Common myeloid progenitor, CD34-positive (primary cell): ENCODE measurements at regions not wholly inside any gene's neighbourhood (a gene's known extent, or its start where the extent isn't known, plus 50 kb on each side); places are given as distances from the start of the nearest gene placed in this dataset.

Experiments used
- CTCF ChIA-PET: fragments of 350-600 bp; sonication (Branson Sonifier 250); formaldehyde crosslinking; loops from one replicate; lab custom pipeline; 2021; ENCODE audit warnings: antibody characterized with exemption; lab: Charles Lee
- POLR2A ChIA-PET: fragments of 350-600 bp; sonication (Branson Sonifier 250); formaldehyde crosslinking; loops from one replicate; lab custom pipeline; 2021; ENCODE audit warnings: antibody characterized with exemption; lab: Charles Lee
- DNase-seq, 3 donors: peaks; one replicate each; pipeline versions ENCODE4 v3.0.0 to v3.0.0-alpha.2; 2013
- H3K27ac ChIP-seq, 2 experiments: 1 replicate in 1 of 2; 2 replicates in 1 of 2; pipeline ENCODE4 v1.7.0; 2013; ENCODE audit warnings: inconsistent platforms in 2 of 2, low read length in 2 of 2, mild to moderate bottlenecking in 2 of 2, low read depth in 1 of 2, moderate library complexity in 1 of 2; ENCODE audit not compliant: severe bottlenecking in 2 of 2, insufficient read depth in 1 of 2, poor library complexity in 1 of 2
- H3K27me3 ChIP-seq, 5 experiments: replicated peaks in 2 of 5; 1 replicate in 3 of 5; 2 replicates in 2 of 5; pipeline versions ENCODE4 v1.6.1 to v1.7.0; 2013; ENCODE audit warnings: low read length in 4 of 5, mild to moderate bottlenecking in 2 of 5, moderate library complexity in 2 of 5, inconsistent platforms in 1 of 5; ENCODE audit not compliant: insufficient read depth in 5 of 5, control insufficient read depth in 4 of 5
- H3K36me3 ChIP-seq, 4 experiments: 1 replicate in 2 of 4; 2 replicates in 2 of 4; pipeline versions ENCODE4 v1.6.1 to v1.7.0; 2013; ENCODE audit warnings: low read length in 3 of 4, control low read depth in 1 of 4, mild to moderate bottlenecking in 1 of 4; ENCODE audit not compliant: control insufficient read depth in 4 of 4, insufficient read depth in 4 of 4
- H3K4me1 ChIP-seq, 4 experiments: 1 replicate in 3 of 4; 2 replicates in 1 of 4; pipeline versions ENCODE4 v1.6.1 to v1.7.1; 2013; ENCODE audit warnings: low read length in 3 of 4, mild to moderate bottlenecking in 3 of 4, control low read depth in 1 of 4, inconsistent platforms in 1 of 4, moderate library complexity in 1 of 4; ENCODE audit not compliant: control insufficient read depth in 4 of 4, insufficient read depth in 4 of 4; ENCODE audit errors: control extremely low read depth in 1 of 4
- H3K4me3 ChIP-seq, 7 experiments: 1 replicate in 4 of 7; 2 replicates in 3 of 7; pipeline versions ENCODE4 v1.5.1 to v1.7.0; 2013; ENCODE audit warnings: mild to moderate bottlenecking in 7 of 7, low read length in 6 of 7, moderate library complexity in 6 of 7, inconsistent platforms in 2 of 7, low read depth in 2 of 7, control low read depth in 1 of 7; ENCODE audit not compliant: insufficient read depth in 4 of 7, control insufficient read depth in 1 of 7; ENCODE audit errors: extremely low read depth in 1 of 7
- H3K9me3 ChIP-seq, 5 experiments: 1 replicate in 4 of 5; 2 replicates in 1 of 5; pipeline versions ENCODE4 v1.6.1 to v1.7.1; 2013; ENCODE audit warnings: low read length in 4 of 5, mild to moderate bottlenecking in 2 of 5, inconsistent platforms in 1 of 5, low read depth in 1 of 5, moderate library complexity in 1 of 5; ENCODE audit not compliant: control insufficient read depth in 4 of 5, insufficient read depth in 2 of 5; ENCODE audit errors: control extremely low read depth in 1 of 5
- WGBS: methylation state at CpG from one replicate; pipeline ENCODE4 v1.1.5; 2013; ENCODE audit not compliant: insufficient coverage; 5-methylcytosine and 5-hydroxymethylcytosine counted together

DNA sequence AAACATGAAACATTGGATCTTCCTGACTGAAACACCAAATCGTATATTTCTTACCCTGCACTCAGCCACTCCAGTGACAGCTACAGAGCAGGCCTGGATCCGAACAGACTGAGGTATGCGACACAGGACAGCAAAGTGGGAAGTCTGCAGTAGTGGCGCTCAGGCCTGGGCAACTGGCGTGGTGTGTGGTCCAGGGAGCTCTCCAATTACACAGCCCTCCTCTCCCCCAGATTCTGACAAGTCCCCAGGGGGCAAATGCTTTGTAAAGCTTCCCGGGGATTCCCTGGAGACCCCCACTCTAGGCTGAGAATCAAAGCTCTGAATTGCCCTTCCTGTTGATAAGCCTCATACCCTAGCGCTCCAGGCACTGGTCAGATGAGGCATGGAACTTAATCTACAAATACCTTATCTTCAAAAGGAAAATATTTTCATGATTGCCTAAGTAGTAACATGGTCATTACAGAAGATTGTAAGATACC, 104.8 kb upstream of the ERCC6L2 start:
- DNase-seq = no peak
- no peak overlapping the region for H3K4me3 ChIP-seq
- H3K36me3 ChIP-seq = no peaks in the 10 kb centered on the region
- POLR2A ChIA-PET = no interaction called here
- no peaks in the 10 kb centered on the region for H3K9me3 ChIP-seq
- H3K4me1 ChIP-seq = peaks cover 0 to 10% (median 2%) of the 10 kb centered on the region in 4 experiments
- 40% methylated on average over 2 of the region's 7 CpGs for WGBS
- CTCF ChIA-PET = no interaction called here
- H3K27ac ChIP-seq = no peak overlapping the region
- H3K27me3 ChIP-seq = peaks cover 3 to 70% (median 33%) of the 10 kb centered on the region in 5 experiments

DNA sequence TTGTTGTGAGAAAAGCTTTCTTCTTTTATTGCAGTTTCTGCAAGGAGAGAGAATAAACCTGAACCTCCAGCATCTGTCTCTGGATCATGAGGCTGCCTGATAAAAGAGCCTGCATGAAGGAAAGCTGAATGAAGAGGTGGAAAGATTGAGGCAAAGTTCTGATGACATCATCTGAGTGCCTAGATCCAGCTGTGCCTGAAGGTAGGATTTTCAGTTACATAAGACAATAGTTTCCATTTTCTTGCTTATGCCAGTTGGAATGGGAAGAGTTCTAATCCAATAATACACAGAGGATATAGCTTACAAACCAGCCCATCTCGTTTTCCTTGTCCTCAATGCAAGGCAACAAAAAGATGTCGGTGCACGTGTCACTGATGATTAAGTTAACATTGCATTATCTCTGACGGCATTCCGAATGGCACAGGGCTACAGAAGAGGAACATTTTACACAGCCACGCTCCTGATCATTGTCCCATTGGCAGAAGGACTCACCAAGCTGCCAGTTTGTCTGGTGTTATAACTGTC, 105.5 kb upstream of the ERCC6L2 start:
- Histone ChIP-seq H3K27ac (no peak overlapping the region), H3K4me1 (peaks cover 0 to 10% (median 2%) of the 10 kb centered on the region in 4 experiments), H3K4me3 (no peak overlapping the region), H3K9me3 (no peaks in the 10 kb centered on the region), H3K27me3 (peaks cover 3 to 65% (median 35%) of the 10 kb centered on the region in 5 experiments), H3K36me3 (no peaks in the 10 kb centered on the region)
- DNase-seq = no peak
- ChIA-PET CTCF (no interaction called here), POLR2A (no interaction called here)
- WGBS = 87% methylated on average over 6 of the region's 6 CpGs

DNA sequence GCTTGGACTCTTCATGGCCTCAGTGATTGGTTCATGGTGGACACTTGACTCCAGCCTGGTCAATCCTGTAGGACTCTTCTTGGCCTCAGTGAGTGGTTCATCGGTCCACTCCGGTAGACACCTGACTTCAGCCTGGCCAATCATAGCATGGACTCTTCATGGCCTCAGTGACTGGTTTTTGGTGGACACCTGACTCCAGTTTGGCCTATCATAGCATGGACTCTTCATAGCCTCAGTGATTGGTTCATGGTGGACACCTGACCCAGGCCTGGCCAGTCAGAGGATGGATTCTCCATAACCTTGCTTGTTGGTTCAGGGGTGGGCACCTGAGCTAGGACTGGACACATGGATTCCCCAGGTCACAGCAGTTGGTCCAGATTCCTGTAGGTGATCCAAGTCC, 106.0 kb upstream of the ERCC6L2 start:
- WGBS = 100% methylated on average over 2 of the region's 2 CpGs
- H3K27ac ChIP-seq = no peak overlapping the region
- peaks cover 3 to 60% (median 35%) of the 10 kb centered on the region in 5 experiments for H3K27me3 ChIP-seq
- peaks cover 0 to 10% (median 2%) of the 10 kb centered on the region in 4 experiments for H3K4me1 ChIP-seq
- no peak for DNase-seq
- H3K9me3 ChIP-seq = no peaks in the 10 kb centered on the region
- POLR2A ChIA-PET = no interaction called here
- no peak overlapping the region for H3K4me3 ChIP-seq
- CTCF ChIA-PET = no interaction called here
- H3K36me3 ChIP-seq = no peaks in the 10 kb centered on the region

DNA sequence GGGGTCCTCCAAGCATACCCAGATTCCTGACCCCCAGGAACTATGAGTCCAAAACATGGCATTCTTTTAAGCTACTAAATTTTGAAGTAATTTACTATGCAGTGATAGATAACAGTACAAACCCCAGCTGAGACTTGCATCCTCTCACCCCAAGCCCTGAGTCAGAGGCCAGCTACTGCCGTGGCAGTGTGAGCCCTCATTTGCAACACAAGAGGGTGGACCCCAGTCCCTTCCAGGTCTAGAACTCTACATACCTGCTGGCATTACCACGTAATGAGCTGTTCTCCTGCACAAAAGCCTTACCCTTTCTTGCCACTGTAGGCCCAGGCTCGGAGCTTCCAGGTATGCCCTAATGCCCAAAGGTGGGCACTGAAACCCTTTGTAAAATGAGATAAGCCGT, 108.6 kb upstream of the ERCC6L2 start:
- ChIA-PET CTCF (no interaction called here), POLR2A (no interaction called here)
- Histone ChIP-seq H3K36me3 (no peaks in the 10 kb centered on the region), H3K27me3 (peaks cover 3 to 36% (median 25%) of the 10 kb centered on the region in 5 experiments), H3K9me3 (no peaks in the 10 kb centered on the region), H3K27ac (no peak overlapping the region), H3K4me1 (peaks cover 0 to 4% (median 1%) of the 10 kb centered on the region in 4 experiments), H3K4me3 (no peak overlapping the region)
- WGBS = 88% methylated on average over 2 of the region's 4 CpGs
- no peak for DNase-seq

DNA sequence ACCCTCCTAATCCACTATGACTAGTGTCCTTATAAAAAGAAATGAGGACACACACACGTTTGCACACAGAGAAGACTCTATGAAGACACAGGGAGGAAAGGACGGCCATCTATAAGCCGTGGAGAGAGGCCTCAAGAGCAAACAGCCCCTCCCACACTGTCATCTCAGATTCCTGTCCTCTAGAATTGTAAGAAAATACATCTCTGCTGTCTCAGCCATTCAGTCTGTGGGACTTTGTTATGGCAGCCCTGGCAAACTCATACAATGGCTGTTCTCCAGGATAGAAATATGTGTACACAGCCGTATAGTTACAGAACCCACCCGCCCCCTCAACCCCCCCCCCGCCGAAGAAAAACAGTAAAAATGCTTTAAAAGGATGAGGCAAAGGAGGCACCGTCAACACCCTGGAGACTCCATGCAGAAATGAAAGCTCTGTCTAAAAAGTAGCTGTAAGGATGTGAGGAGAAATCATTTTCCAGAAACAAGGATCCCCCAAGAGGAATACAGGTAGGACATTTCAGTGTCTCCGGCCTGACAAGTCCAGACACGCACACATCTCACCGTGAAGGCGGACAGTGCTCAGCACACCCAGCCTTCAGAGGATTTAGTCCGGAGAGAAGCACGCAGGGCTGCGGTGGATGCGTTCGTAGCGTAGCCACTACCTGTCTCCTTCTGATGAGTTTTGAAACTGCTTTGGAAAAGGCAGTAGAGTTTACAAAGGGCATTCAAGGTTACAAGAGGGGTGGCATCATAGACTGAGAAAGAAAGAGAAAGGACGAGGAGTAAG, 110.8 kb upstream of the ERCC6L2 start:
- Histone ChIP-seq H3K27ac (no peak overlapping the region), H3K36me3 (no peaks in the 10 kb centered on the region), H3K9me3 (no peaks in the 10 kb centered on the region), H3K27me3 (peaks cover 0 to 15% (median 3%) of the 10 kb centered on the region in 5 experiments), H3K4me1 (no peaks in the 10 kb centered on the region), H3K4me3 (no peak overlapping the region)
- POLR2A ChIA-PET = no interaction called here
- DNase-seq = no peak
- 92% methylated on average over 13 of the region's 19 CpGs for WGBS
- CTCF ChIA-PET = interaction anchor here (1.0 kb wide), 1 partner anchor 29 kb away, joined by 4 read pairs; no protein-coding TSS in a partner anchor

DNA sequence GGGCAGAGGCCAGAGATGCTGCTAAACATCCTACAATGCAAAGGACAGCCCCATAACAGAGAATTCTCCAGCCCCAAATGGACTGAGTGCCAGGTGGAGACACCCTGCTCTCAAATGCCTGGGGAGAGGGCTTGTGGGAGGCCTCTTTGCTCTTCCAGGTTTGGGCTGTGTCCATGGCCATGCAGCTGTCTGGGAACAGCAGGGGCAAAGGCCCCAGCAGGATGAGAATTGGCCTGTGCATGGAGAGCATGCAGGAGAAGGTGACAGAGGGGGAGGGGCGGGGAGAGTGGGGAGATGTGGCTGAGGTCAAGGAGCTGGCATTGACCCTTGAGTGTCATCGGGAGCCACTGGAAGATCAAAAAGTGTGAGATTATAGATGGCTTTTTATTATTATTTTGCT, 111.5 kb upstream of the ERCC6L2 start:
- Histone ChIP-seq H3K4me1 (no peaks in the 10 kb centered on the region), H3K27ac (no peak overlapping the region), H3K4me3 (no peak overlapping the region), H3K27me3 (peaks cover 0 to 7% (median 3%) of the 10 kb centered on the region in 5 experiments), H3K36me3 (no peaks in the 10 kb centered on the region), H3K9me3 (no peaks in the 10 kb centered on the region)
- ChIA-PET CTCF (interaction anchor here (1.0 kb wide), 1 partner anchor 28 kb away, joined by 4 read pairs; no protein-coding TSS in a partner anchor), POLR2A (no interaction called here)
- DNase-seq = no peak
- WGBS = 83% methylated on average over 2 of the region's 2 CpGs

DNA sequence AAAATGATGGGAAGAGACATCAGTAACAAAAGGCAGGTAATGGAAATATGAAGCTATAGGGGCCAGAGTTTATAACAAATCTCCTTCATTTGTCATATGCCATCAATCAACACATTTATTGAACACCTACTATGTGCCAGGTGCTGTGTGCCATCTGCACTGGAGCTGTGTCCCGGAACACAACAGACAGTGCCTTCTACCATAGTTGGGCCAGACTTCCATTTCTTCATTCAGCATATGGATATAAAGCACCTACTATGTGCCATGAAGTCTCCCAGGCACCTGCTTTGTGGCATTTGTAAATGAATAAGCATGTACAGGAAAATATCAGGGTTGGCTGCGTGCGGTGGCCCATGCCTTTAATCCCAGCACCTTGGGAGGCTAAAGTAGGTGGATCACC, 112.5 kb upstream of the ERCC6L2 start:
- Histone ChIP-seq H3K36me3 (no peaks in the 10 kb centered on the region), H3K27me3 (peaks cover 0 to 4% (median 3%) of the 10 kb centered on the region in 5 experiments), H3K4me3 (no peak overlapping the region), H3K27ac (no peak overlapping the region), H3K9me3 (no peaks in the 10 kb centered on the region), H3K4me1 (no peaks in the 10 kb centered on the region)
- ChIA-PET POLR2A (no interaction called here), CTCF (no interaction called here)
- 100% methylated on average over 2 of the region's 3 CpGs for WGBS
- no peak for DNase-seq
